ENCODE measurements at regions not wholly inside any gene's neighbourhood (a gene's known extent, or its start where the extent isn't known, plus 50 kb on each side); places are given as distances from the start of the nearest gene placed in this dataset.

DNA sequence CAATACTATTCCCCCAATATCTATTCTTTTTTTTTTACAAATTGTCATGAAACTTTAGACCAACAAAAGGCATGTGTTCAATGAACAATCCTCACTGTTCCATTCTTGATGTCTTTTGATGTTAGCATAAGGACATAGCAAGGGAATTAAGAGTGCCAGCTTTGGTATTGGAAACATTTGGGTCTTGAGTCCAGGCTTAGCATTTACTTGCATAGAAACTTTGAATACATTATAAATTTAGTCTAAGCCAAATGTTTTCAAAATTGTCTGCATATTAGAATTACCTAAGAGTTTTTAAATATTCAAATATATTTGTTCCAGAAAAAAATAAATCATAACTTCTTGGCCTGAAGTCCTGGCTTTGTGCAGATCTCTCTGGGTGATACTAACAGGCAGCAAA lies 406.5 kb downstream of the LRFN5 start:
- no peak for ATAC-seq (ENCODE audit: insufficient read depth, low read depth)
- TF ChIP-seq, protein P1, sequence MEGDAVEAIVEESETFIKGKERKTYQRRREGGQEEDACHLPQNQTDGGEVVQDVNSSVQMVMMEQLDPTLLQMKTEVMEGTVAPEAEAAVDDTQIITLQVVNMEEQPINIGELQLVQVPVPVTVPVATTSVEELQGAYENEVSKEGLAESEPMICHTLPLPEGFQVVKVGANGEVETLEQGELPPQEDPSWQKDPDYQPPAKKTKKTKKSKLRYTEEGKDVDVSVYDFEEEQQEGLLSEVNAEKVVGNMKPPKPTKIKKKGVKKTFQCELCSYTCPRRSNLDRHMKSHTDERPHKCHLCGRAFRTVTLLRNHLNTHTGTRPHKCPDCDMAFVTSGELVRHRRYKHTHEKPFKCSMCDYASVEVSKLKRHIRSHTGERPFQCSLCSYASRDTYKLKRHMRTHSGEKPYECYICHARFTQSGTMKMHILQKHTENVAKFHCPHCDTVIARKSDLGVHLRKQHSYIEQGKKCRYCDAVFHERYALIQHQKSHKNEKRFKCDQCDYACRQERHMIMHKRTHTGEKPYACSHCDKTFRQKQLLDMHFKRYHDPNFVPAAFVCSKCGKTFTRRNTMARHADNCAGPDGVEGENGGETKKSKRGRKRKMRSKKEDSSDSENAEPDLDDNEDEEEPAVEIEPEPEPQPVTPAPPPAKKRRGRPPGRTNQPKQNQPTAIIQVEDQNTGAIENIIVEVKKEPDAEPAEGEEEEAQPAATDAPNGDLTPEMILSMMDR (IDR thresholded peaks at IDR 0.05; ENCODE audit: borderline replicate concordance, extremely low read depth, low read length, poor library complexity, severe bottlenecking), result no peak
- no peak for TF ChIP-seq EZH2 (IDR thresholded peaks at IDR 0.05; ENCODE audit: borderline replicate concordance, low read depth, low read length, severe bottlenecking)

DNA sequence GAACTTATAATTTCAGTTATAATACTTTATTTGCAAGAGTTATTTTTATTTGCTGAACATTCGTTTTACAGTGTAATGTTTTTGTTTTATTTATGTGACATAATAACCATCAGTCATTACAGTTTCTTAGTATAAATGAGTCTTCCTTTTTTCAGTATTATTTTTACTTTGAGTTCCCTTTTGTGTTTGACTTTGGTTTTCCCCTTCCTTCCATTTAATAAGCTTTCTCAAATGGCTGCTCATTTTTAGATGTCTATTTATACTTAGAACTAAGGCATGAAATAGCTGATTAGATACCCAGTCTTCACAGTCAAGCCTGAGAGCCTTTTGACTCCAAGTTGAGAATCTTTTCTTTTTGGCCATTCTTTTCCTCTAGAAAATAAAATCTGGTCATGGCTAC lies 404.5 kb downstream of the LRFN5 start:
- ATAC-seq (ENCODE audit: insufficient read depth, low read depth) (no peak), DNase-seq (no peak)
- Histone ChIP-seq H4K20me1 (ENCODE audit: insufficient read depth, low read length) (no peaks in the 10 kb centered on the region), H3K36me3 (ENCODE audit: insufficient read depth, low read length) (no peaks in the 10 kb centered on the region), H3K4me3 (ENCODE audit: low read depth in 1 of 2, low read length in 2 of 2) (no peak overlapping the region), H3K79me2 (ENCODE audit: insufficient read depth, low read length) (no peaks in the 10 kb centered on the region), H3K9me3 (ENCODE audit: insufficient read depth, low read length, severe bottlenecking) (no peaks in the 10 kb centered on the region), H3K4me1 (ENCODE audit: insufficient read depth, low read length) (no peaks in the 10 kb centered on the region), H3K9ac (ENCODE audit: low read depth, low read length) (no peak overlapping the region), H2AFZ (ENCODE audit: low read depth, low read length) (no peak overlapping the region), H3K4me2 (ENCODE audit: insufficient read depth, low read length) (no peak overlapping the region), H3K27me3 (ENCODE audit: insufficient read depth, low read length, poor library complexity) (no peaks in the 10 kb centered on the region), H3K27ac (ENCODE audit: low read length) (no peak overlapping the region)
- TF ChIP-seq, protein P1 (IDR thresholded peaks at IDR 0.05; ENCODE audit: borderline replicate concordance, extremely low read depth, low read length, poor library complexity, severe bottlenecking), result no peak
- no peak for TF ChIP-seq EZH2 (IDR thresholded peaks at IDR 0.05; ENCODE audit: borderline replicate concordance, low read depth, low read length, severe bottlenecking)

More for the DNA sequence above, 406.5 kb downstream of the LRFN5 start:
- Histone ChIP-seq H3K4me1 (ENCODE audit: insufficient read depth, low read length) (no peaks in the 10 kb centered on the region), H3K9me3 (ENCODE audit: insufficient read depth, low read length, severe bottlenecking) (no peaks in the 10 kb centered on the region), H2AFZ (ENCODE audit: low read depth, low read length) (no peak overlapping the region), H3K9ac (ENCODE audit: low read depth, low read length) (no peak overlapping the region), H3K27me3 (ENCODE audit: insufficient read depth, low read length, poor library complexity) (no peaks in the 10 kb centered on the region), H3K4me2 (ENCODE audit: insufficient read depth, low read length) (no peak overlapping the region), H3K79me2 (ENCODE audit: insufficient read depth, low read length) (no peaks in the 10 kb centered on the region), H3K4me3 (ENCODE audit: low read depth in 1 of 2, low read length in 2 of 2) (no peak overlapping the region), H3K27ac (ENCODE audit: low read length) (no peak overlapping the region), H3K36me3 (ENCODE audit: insufficient read depth, low read length) (no peaks in the 10 kb centered on the region), H4K20me1 (ENCODE audit: insufficient read depth, low read length) (no peaks in the 10 kb centered on the region)
- no peak for DNase-seq

GRCh38 chr14:42004321-42004720 lies 397.6 kb downstream of the LRFN5 start:
- no peaks in the 10 kb centered on the region for H3K9me3 ChIP-seq (ENCODE audit: insufficient read depth, low read length, severe bottlenecking)
- H3K9ac ChIP-seq (ENCODE audit: low read depth, low read length), result no peak overlapping the region
- no peak for ATAC-seq (ENCODE audit: insufficient read depth, low read depth)
- H3K4me2 ChIP-seq (ENCODE audit: insufficient read depth, low read length), result no peak overlapping the region
- H3K4me1 ChIP-seq (ENCODE audit: insufficient read depth, low read length), result no peaks in the 10 kb centered on the region
- H3K27me3 ChIP-seq (ENCODE audit: insufficient read depth, low read length, poor library complexity), result no peaks in the 10 kb centered on the region
- no peak overlapping the region for H3K27ac ChIP-seq (ENCODE audit: low read length)
- no peaks in the 10 kb centered on the region for H3K79me2 ChIP-seq (ENCODE audit: insufficient read depth, low read length)
- TF ChIP-seq, protein P1 (IDR thresholded peaks at IDR 0.05; ENCODE audit: borderline replicate concordance, extremely low read depth, low read length, poor library complexity, severe bottlenecking), result no peak
- TF ChIP-seq EZH2 (IDR thresholded peaks at IDR 0.05; ENCODE audit: borderline replicate concordance, low read depth, low read length, severe bottlenecking), result no peak
- no peak overlapping the region for H2AFZ ChIP-seq (ENCODE audit: low read depth, low read length)
- no peaks in the 10 kb centered on the region for H4K20me1 ChIP-seq (ENCODE audit: insufficient read depth, low read length)
- DNase-seq, result no peak
- no peaks in the 10 kb centered on the region for H3K36me3 ChIP-seq (ENCODE audit: insufficient read depth, low read length)
- H3K4me3 ChIP-seq (ENCODE audit: low read depth in 1 of 2, low read length in 2 of 2), result no peak overlapping the region

- DNase-seq (no peak), ATAC-seq (ENCODE audit: insufficient read depth, low read depth) (no peak)
- no peak overlapping the region for H3K4me3 ChIP-seq (ENCODE audit: low read depth in 1 of 2, low read length in 2 of 2)
- H3K9me3 ChIP-seq (ENCODE audit: insufficient read depth, low read length, severe bottlenecking), result no peaks in the 10 kb centered on the region
- no peak overlapping the region for H3K4me2 ChIP-seq (ENCODE audit: insufficient read depth, low read length)
- no peaks in the 10 kb centered on the region for H3K79me2 ChIP-seq (ENCODE audit: insufficient read depth, low read length)
- H3K36me3 ChIP-seq (ENCODE audit: insufficient read depth, low read length), result no peaks in the 10 kb centered on the region
- no peaks in the 10 kb centered on the region for H3K27me3 ChIP-seq (ENCODE audit: insufficient read depth, low read length, poor library complexity)
- no peak overlapping the region for H2AFZ ChIP-seq (ENCODE audit: low read depth, low read length)
- no peaks in the 10 kb centered on the region for H3K4me1 ChIP-seq (ENCODE audit: insufficient read depth, low read length)
- TF ChIP-seq EZH2 (IDR thresholded peaks at IDR 0.05; ENCODE audit: borderline replicate concordance, low read depth, low read length, severe bottlenecking), result no peak
- TF ChIP-seq, protein P1 (IDR thresholded peaks at IDR 0.05; ENCODE audit: borderline replicate concordance, extremely low read depth, low read length, poor library complexity, severe bottlenecking), result no peak
- H3K9ac ChIP-seq (ENCODE audit: low read depth, low read length), result no peak overlapping the region
- H4K20me1 ChIP-seq (ENCODE audit: insufficient read depth, low read length), result no peaks in the 10 kb centered on the region
- no peak overlapping the region for H3K27ac ChIP-seq (ENCODE audit: low read length)
These were observed 395.5 kb downstream of the LRFN5 start for GRCh38 chr14:42002141-42002540.

Measured in DND-41 (cell line).